Sigmoid colon (tissue), 3 donors: ENCODE measurements at regions not wholly inside any gene's neighbourhood (a gene's known extent, or its start where the extent isn't known, plus 50 kb on each side); places are given as distances from the start of the nearest gene placed in this dataset.

Source experiments
- POLR2A ChIP-seq, 2 donors: fragments of 450-650 bp; IDR thresholded peaks; one replicate each; pipeline ENCODE4 v1.6.1; 2016; ENCODE audit warnings: antibody characterized with exemption in 2 of 2, mild to moderate bottlenecking in 2 of 2, moderate library complexity in 2 of 2
- TF ChIP-seq, protein P1 (sequence below), 4 experiments: fragments of 450-650 bp in 3 of 4; fragments of 200-600 bp in 1 of 4; IDR thresholded peaks; one replicate each; pipeline ENCODE4 v1.5.1; 2016 to 2019; ENCODE audit warnings: antibody characterized with exemption in 4 of 4, mild to moderate bottlenecking in 3 of 4, moderate library complexity in 2 of 4

DNA sequence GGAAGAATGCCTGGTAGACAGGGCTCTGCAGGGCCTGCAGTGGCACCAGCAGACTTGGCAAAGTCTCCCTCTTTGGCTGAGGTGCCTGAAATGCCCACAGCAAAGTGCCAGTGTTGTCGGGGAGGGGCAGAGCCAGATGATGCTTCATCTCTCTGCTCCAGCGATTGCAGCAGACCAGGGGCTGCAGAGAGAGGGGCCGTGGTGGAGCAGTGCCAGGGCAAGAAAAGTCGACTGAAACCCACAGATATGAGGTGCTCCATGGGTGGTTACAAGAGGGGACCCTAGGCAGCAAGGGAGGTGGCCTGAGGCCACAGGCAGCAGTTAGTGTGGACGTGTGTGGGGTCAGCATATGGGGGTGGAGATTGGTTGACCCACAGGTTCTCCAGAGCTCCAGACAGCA lies 123.5 kb upstream of the SHH start:
- TF ChIP-seq POLR2A (IDR thresholded peaks at IDR 0.05): no peak
- TF ChIP-seq, protein P1, sequence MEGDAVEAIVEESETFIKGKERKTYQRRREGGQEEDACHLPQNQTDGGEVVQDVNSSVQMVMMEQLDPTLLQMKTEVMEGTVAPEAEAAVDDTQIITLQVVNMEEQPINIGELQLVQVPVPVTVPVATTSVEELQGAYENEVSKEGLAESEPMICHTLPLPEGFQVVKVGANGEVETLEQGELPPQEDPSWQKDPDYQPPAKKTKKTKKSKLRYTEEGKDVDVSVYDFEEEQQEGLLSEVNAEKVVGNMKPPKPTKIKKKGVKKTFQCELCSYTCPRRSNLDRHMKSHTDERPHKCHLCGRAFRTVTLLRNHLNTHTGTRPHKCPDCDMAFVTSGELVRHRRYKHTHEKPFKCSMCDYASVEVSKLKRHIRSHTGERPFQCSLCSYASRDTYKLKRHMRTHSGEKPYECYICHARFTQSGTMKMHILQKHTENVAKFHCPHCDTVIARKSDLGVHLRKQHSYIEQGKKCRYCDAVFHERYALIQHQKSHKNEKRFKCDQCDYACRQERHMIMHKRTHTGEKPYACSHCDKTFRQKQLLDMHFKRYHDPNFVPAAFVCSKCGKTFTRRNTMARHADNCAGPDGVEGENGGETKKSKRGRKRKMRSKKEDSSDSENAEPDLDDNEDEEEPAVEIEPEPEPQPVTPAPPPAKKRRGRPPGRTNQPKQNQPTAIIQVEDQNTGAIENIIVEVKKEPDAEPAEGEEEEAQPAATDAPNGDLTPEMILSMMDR (IDR thresholded peaks at IDR 0.05): no peak
